ENCODE measurements at regions not wholly inside any gene's neighbourhood (a gene's known extent, or its start where the extent isn't known, plus 50 kb on each side); places are given as distances from the start of the nearest gene placed in this dataset.

DNA sequence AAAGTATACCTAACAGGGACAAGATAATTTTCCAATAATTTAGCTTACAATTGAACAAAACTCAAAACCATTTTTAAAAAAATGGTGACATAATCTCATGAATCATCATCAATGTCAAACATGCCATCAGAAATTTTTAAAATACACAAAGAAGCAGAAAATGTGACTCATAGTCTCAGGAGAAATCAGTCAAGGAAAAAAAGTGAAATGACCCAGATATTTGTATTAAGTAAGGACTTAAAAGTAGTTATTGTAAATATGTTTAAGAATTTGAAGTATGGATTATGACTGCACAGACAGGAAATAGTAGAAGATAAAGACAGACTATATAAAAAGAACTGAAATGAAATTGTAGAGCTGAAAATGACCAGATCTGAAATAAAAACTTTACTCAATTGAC, 473.9 kb upstream of the SYT4 start:
- Mint-ChIP-seq H3K27ac (no peak overlapping the region), H3K9me3 (ENCODE audit: insufficient read depth) (peaks cover 3% of the 10 kb centered on the region), H3K4me1 (no peaks in the 10 kb centered on the region), H3K27me3 (no peaks in the 10 kb centered on the region), H3K4me3 (no peak overlapping the region)
- Histone ChIP-seq H3K27ac (ENCODE audit: low read length in 2 of 2) (no peak overlapping the region), H3K4me2 (replicated peaks; ENCODE audit: low read depth, low read length, poor library complexity, severe bottlenecking) (no peak overlapping the region), H3K9ac (ENCODE audit: low read length) (no peak overlapping the region), H3K9me3 (ENCODE audit: control extremely low read depth in 1 of 3, control insufficient read depth in 2 of 3, insufficient read depth in 1 of 3, low read length in 2 of 3) (peaks cover 0 to 3% (median 2%) of the 10 kb centered on the region in 3 donors), H2AFZ (ENCODE audit: insufficient read depth, low read depth, low read length, poor library complexity, severe bottlenecking) (no peak overlapping the region), H3K79me2 (ENCODE audit: control insufficient read depth, insufficient read depth, low read length) (no peaks in the 10 kb centered on the region), H3K27me3 (replicated peaks in 1 of 4; ENCODE audit: control extremely low read depth in 1 of 4, control insufficient read depth in 3 of 4, insufficient read depth in 4 of 4, low read length in 3 of 4) (no peaks in the 10 kb centered on the region), H4K20me1 (ENCODE audit: control insufficient read depth, insufficient read depth, low read length, poor library complexity, severe bottlenecking) (no peaks in the 10 kb centered on the region), H3K36me3 (replicated peaks in 1 of 2; ENCODE audit: control extremely low read depth in 1 of 2, control insufficient read depth in 1 of 2, extremely low read depth in 1 of 2, insufficient read depth in 2 of 2, low read length in 1 of 2) (no peaks in the 10 kb centered on the region), H3K4me1 (ENCODE audit: control insufficient read depth in 2 of 2, insufficient read depth in 2 of 2, low read length in 2 of 2) (no peaks in the 10 kb centered on the region), H3K4me3 (ENCODE audit: control extremely low read depth in 1 of 5, extremely low read depth in 1 of 5, insufficient read depth in 1 of 5, low read depth in 2 of 5, low read length in 4 of 5) (no peak overlapping the region)
- ATAC-seq (ENCODE audit: low read depth) = no peak
- ChIA-PET POLR2A (no interaction called here), CTCF (no interaction called here)
- intact Hi-C loops (cut with micrococcal nuclease) = no loop called here
- DNase-seq = no peak
- TF ChIP-seq EZH2 (IDR thresholded peaks at IDR 0.05; ENCODE audit: borderline replicate concordance, insufficient read depth, low read depth, low read length, poor library complexity, severe bottlenecking) = no peak
- TF ChIP-seq, protein P1, sequence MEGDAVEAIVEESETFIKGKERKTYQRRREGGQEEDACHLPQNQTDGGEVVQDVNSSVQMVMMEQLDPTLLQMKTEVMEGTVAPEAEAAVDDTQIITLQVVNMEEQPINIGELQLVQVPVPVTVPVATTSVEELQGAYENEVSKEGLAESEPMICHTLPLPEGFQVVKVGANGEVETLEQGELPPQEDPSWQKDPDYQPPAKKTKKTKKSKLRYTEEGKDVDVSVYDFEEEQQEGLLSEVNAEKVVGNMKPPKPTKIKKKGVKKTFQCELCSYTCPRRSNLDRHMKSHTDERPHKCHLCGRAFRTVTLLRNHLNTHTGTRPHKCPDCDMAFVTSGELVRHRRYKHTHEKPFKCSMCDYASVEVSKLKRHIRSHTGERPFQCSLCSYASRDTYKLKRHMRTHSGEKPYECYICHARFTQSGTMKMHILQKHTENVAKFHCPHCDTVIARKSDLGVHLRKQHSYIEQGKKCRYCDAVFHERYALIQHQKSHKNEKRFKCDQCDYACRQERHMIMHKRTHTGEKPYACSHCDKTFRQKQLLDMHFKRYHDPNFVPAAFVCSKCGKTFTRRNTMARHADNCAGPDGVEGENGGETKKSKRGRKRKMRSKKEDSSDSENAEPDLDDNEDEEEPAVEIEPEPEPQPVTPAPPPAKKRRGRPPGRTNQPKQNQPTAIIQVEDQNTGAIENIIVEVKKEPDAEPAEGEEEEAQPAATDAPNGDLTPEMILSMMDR (IDR thresholded peaks at IDR 0.05) = no peak

DNA sequence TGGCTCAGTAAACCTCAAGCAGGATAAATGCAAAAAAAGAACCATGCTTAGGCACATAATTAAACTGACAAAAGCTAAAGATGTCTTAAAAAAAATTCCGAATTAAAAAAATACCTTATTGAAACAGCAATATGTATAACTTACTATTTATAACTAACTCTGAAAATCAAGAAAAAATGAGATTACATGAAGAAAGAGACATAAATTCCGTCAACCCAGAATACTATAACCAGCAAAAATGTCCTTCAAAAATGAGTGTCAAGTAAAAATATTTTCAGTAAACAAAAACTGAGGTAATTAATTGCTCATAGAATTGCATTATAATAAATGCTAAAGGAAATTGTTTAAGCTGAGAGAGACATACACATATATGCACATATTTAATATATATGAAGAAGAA, 474.5 kb upstream of the SYT4 start:
- Histone ChIP-seq H3K27ac (ENCODE audit: low read length in 2 of 2) (no peak overlapping the region), H3K4me1 (ENCODE audit: control insufficient read depth in 2 of 2, insufficient read depth in 2 of 2, low read length in 2 of 2) (no peaks in the 10 kb centered on the region), H3K4me2 (replicated peaks; ENCODE audit: low read depth, low read length, poor library complexity, severe bottlenecking) (no peak overlapping the region), H3K27me3 (replicated peaks in 1 of 4; ENCODE audit: control extremely low read depth in 1 of 4, control insufficient read depth in 3 of 4, insufficient read depth in 4 of 4, low read length in 3 of 4) (no peaks in the 10 kb centered on the region), H4K20me1 (ENCODE audit: control insufficient read depth, insufficient read depth, low read length, poor library complexity, severe bottlenecking) (no peaks in the 10 kb centered on the region), H2AFZ (ENCODE audit: insufficient read depth, low read depth, low read length, poor library complexity, severe bottlenecking) (no peak overlapping the region), H3K79me2 (ENCODE audit: control insufficient read depth, insufficient read depth, low read length) (no peaks in the 10 kb centered on the region), H3K36me3 (replicated peaks in 1 of 2; ENCODE audit: control extremely low read depth in 1 of 2, control insufficient read depth in 1 of 2, extremely low read depth in 1 of 2, insufficient read depth in 2 of 2, low read length in 1 of 2) (no peaks in the 10 kb centered on the region), H3K4me3 (ENCODE audit: control extremely low read depth in 1 of 5, extremely low read depth in 1 of 5, insufficient read depth in 1 of 5, low read depth in 2 of 5, low read length in 4 of 5) (no peak overlapping the region), H3K9me3 (ENCODE audit: control extremely low read depth in 1 of 3, control insufficient read depth in 2 of 3, insufficient read depth in 1 of 3, low read length in 2 of 3) (peaks cover 0 to 3% (median 2%) of the 10 kb centered on the region in 3 donors), H3K9ac (ENCODE audit: low read length) (no peak overlapping the region)
- H3K9me3 Mint-ChIP-seq (ENCODE audit: insufficient read depth) = peaks cover 3% of the 10 kb centered on the region
- intact Hi-C loops (cut with micrococcal nuclease) = no loop called here
- no peak for DNase-seq
- CTCF ChIA-PET = no interaction called here
- no peak overlapping the region for H3K4me3 Mint-ChIP-seq
- POLR2A ChIA-PET = no interaction called here
- ATAC-seq (ENCODE audit: low read depth) = no peak
- no peaks in the 10 kb centered on the region for H3K27me3 Mint-ChIP-seq
- H3K27ac Mint-ChIP-seq = no peak overlapping the region
- no CpG with 5 or more reads among the region's 2 CpGs for WGBS (ENCODE audit: insufficient coverage)
- H3K4me1 Mint-ChIP-seq = no peaks in the 10 kb centered on the region
- TF ChIP-seq EZH2 (IDR thresholded peaks at IDR 0.05; ENCODE audit: borderline replicate concordance, insufficient read depth, low read depth, low read length, poor library complexity, severe bottlenecking) = no peak
- TF ChIP-seq, protein P1 (IDR thresholded peaks at IDR 0.05) = no peak

All from B cell (primary cell).